ENCODE measurements at regions not wholly inside any gene's neighbourhood (a gene's known extent, or its start where the extent isn't known, plus 50 kb on each side); places are given as distances from the start of the nearest gene placed in this dataset.

DNA sequence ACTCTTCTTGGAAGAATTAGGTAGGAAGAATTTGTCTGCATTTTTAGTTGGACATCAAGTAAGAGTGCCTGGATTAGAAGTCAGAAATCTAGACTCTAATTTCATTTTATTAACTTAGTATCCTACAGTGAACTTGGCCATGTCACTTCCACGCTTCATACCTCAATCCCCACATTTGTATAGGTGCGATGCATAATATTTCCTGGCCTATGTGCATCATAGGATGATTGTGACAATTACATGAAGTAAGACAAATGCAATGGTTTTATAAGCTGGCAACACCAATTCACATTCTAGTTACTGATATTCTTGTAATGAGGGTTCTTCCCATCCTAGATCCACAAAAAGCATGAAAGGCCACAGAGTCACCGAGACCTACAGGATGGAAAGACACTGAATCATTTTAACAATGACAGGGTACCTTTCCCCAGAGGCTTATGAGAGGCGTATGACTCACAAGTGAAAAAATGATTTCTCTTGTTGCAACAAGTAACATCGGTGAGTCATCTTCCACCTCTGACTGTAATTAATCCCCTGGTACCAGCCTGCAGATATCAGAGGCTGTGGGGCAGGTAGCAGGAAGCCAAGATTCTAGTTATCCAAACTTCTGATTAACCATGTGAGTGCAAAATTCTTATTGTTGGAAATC is 56.0 kb upstream of the OR5AK2 start:
- H3K4me3 ChIP-seq (ENCODE audit: low read depth, low read length), result no peak overlapping the region
- peak; percentile 53 for DNase-seq (ENCODE audit: low read depth)

GRCh38 chr11:56923116-56923515 is 65.6 kb upstream of the OR5AK2 start:
- no peak overlapping the region for H3K4me3 ChIP-seq (ENCODE audit: low read depth, low read length)
- no peak for DNase-seq (ENCODE audit: low read depth)

GRCh38 chr11:56922421-56922820 is 66.3 kb upstream of the OR5AK2 start:
- no peak for DNase-seq (ENCODE audit: low read depth)
- no peak overlapping the region for H3K4me3 ChIP-seq (ENCODE audit: low read depth, low read length)

DNA sequence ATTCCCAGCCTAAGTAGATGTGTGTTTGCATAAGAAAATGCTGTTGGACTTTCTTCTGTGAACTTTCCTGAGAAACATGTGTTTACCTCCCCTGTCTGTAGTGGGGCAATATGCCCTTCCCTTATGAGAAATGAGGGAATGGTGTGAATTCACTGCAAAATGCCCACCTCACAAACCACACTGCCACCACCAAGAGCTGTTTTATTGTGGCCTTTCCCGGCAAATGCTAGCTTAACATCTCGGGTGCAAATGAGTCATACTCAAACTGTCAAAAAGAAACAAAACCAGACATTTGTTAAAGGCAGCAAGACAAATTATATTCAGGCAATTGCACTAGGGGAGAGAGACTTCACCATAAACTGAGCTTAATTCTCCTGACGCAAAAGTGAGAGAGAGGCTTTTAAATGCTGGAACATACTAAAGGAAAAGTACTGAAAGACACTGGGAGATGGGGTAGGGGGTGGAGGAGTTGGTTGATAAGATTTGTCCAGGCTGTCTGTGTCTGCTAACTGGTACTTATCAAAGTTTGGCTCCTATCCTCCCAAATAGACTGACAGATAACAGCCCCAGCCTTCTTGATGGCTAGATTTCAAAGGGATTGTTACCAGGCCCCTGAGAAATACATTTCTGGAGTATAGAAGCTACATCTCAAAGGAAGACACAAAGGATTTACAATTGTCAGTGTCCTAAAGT is 70.9 kb upstream of the OR5AK2 start:
- no peak overlapping the region for H3K4me3 ChIP-seq (ENCODE audit: low read depth, low read length)
- no peak for DNase-seq (ENCODE audit: low read depth)

DNA sequence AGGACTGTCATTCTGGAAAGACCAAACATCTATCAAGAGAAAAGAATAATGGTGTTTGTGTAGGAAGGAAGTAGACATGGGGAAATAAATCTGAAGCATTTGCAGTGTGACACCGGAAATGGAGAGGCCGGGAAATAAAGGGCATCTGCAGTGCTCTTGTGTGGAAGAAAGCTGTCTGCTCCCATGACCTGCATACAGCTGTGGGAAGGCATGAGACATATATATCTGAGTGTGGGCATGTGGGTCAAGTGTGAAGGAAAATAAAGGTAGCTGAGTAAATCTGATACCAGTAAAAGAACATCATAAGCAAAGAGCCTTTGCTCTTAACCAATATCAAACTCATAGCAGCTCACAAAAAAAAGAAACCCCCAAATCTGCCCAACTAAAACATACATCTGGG is 72.1 kb upstream of the OR5AK2 start:
- no peak overlapping the region for H3K4me3 ChIP-seq (ENCODE audit: low read depth, low read length)
- DNase-seq (ENCODE audit: low read depth), result no peak

GRCh38 chr11:56916162-56916561 is 72.6 kb upstream of the OR5AK2 start:
- no peak overlapping the region for H3K4me3 ChIP-seq (ENCODE audit: low read depth, low read length)

GRCh38 chr11:56911312-56911711 is 77.4 kb upstream of the OR5AK2 start:
- H3K4me3 ChIP-seq (ENCODE audit: low read depth, low read length), result no peak overlapping the region
- no peak for DNase-seq (ENCODE audit: low read depth)

More at GRCh38 chr11:56916162-56916561, 72.6 kb upstream of the OR5AK2 start:
- DNase-seq (ENCODE audit: low read depth), result no peak

- no peak for DNase-seq (ENCODE audit: low read depth)
- no peak overlapping the region for H3K4me3 ChIP-seq (ENCODE audit: low read depth, low read length)
Measured at GRCh38 chr11:56910785-56911184, 77.9 kb upstream of the OR5AK2 start.

- no peak for DNase-seq (ENCODE audit: low read depth)
- no peak overlapping the region for H3K4me3 ChIP-seq (ENCODE audit: low read depth, low read length)
Measured at GRCh38 chr11:56910046-56910773, 78.5 kb upstream of the OR5AK2 start.

GRCh38 chr11:56909563-56909962 is 79.2 kb upstream of the OR5AK2 start:
- no peak overlapping the region for H3K4me3 ChIP-seq (ENCODE audit: low read depth, low read length)
- DNase-seq (ENCODE audit: low read depth), result no peak

- no peak for DNase-seq (ENCODE audit: low read depth)
- H3K4me3 ChIP-seq (ENCODE audit: low read depth, low read length), result no peak overlapping the region
Measured at GRCh38 chr11:56909080-56909479, 79.6 kb upstream of the OR5AK2 start.

- no peak for DNase-seq (ENCODE audit: low read depth)
- no peak overlapping the region for H3K4me3 ChIP-seq (ENCODE audit: low read depth, low read length)
Measured at GRCh38 chr11:56906683-56907148, 82.0 kb upstream of the OR5AK2 start.

DNA sequence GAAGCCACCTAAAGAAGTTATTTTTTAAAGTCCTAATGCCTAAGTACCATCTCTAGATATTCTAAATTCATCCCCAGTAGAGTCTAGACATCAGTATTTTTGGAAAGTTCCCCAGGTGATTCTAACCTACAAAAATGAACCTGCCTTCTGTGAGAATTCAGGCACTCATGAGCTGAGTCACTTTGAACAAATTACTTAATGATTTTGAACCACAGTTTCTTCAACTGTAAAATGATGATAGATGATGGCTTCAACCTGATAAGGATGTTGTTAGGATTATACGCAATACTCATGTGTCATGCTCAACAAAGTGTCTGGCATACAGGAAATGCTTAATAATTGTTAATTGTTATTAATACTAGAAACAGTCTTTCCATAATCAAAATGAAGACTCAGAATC is 82.8 kb upstream of the OR5AK2 start:
- DNase-seq (ENCODE audit: low read depth), result no peak
- no peak overlapping the region for H3K4me3 ChIP-seq (ENCODE audit: low read depth, low read length)

- no peak for DNase-seq (ENCODE audit: low read depth)
- no peak overlapping the region for H3K4me3 ChIP-seq (ENCODE audit: low read depth, low read length)
Measured at GRCh38 chr11:56905442-56905841, 83.3 kb upstream of the OR5AK2 start.

DNA sequence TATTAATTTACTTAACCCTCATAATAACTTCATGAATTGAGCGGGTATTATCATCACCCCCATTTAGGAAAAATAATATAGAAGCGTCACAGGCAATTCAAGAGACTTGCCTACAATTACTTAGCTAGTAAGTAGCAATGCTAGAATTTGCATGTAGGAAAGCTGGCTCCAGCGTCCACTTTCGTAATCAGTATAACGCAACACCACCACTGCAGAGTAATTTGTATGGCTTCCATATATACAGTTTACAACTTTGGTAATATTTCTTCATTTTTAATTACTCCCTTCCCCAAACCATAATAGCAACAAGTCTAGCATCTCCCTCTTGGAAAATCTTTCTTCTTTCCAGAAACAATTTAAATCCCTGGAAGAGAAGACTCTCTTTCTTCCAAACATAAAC is 89.9 kb upstream of the OR5AK2 start:
- DNase-seq (ENCODE audit: low read depth), result no peak
- no peak overlapping the region for H3K4me3 ChIP-seq (ENCODE audit: low read depth, low read length)

DNA sequence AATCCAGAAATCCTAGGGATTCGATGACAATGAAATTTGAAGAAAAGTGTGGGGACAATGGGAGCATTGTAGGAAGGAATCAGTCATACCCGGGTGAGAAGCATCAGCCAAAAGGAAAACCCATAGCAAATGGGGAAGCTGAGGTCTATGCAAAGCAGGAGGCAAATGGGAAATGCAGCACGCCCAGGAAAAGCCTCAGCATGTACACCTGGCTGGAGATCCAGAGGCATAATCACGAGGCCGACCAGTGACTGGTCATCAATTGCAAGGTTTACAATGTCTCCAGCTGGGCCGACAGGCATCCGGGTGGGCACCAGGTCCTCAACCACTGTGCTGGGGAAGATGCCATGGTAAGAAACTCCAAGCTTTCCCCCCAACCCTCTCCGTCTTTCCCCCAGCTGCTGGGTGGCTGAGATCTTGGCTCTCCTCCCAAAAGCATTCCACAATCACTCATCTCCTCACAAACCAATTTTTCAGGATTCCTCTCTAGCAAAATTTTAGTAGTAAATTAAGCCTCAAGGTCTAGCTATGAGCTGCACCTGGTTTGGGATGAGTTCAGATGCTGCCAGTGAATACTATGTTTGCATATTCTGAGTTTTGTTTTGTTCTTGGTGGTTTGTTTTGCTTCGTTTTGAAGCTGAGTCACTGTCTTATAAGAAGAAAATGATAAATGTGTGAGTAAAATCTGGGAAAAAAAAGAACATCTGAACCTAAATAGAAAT is 98.0 kb upstream of the OR5AK2 start:
- DNase-seq (ENCODE audit: low read depth), result no peak
- no peak overlapping the region for H3K4me3 ChIP-seq (ENCODE audit: low read depth, low read length)

DNA sequence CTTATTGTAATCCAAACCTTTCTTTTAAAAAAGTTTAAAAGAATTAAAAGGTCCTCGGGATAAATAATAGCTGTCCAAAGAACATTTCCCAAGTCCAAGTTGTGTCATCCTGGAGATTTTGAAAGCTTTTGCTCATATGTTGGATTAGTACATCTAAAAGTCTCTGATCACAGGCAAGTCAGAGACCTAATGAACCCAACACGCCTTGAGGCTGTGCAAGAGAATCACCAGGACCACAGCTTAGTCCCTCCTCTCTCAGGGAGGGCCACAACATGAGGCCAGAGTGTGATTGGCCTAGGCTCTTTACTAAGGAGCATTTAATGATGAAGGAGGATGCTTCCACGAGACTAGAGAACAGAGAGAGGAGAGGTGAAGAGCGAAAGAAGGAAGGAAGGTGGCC is 98.7 kb upstream of the OR5AK2 start:
- H3K4me3 ChIP-seq (ENCODE audit: low read depth, low read length), result no peak overlapping the region
- DNase-seq (ENCODE audit: low read depth), result no peak

GRCh38 chr11:56887940-56888339 is 100.8 kb upstream of the OR5AK2 start:
- no peak overlapping the region for H3K4me3 ChIP-seq (ENCODE audit: low read depth, low read length)
- no peak for DNase-seq (ENCODE audit: low read depth)

- DNase-seq (ENCODE audit: low read depth), result no peak
- H3K4me3 ChIP-seq (ENCODE audit: low read depth, low read length), result no peak overlapping the region
Measured at GRCh38 chr11:56886455-56886854, 102.3 kb upstream of the OR5AK2 start.

DNA sequence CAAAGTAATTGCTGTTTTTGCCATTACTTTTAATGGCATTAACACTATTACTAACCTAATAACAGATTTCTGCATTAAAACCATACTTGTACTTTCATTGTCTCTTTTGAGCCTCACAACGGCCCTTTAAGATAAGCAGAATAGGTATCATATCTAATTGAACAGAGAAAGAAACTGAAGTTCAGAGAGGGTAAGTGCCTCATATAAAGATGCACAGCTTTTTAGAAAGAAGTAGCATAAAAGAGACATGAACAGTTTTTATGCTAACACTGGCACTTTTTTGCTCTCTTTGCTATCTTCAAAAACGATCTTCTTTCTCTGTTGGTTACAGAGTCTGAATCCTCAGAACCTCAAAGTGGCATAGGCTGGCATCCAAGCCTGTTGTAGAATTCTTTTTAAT is 102.9 kb upstream of the OR5AK2 start:
- no peak for DNase-seq (ENCODE audit: low read depth)
- no peak overlapping the region for H3K4me3 ChIP-seq (ENCODE audit: low read depth, low read length)

All from skeletal muscle cell (primary cell).